Activated T-cell treated with anti-CD3 and anti-CD28 coated beads for 48 hours (primary cell): ENCODE measurements at regions not wholly inside any gene's neighbourhood (a gene's known extent, or its start where the extent isn't known, plus 50 kb on each side); places are given as distances from the start of the nearest gene placed in this dataset.

Source experiments
- DNase-seq: peaks from one replicate; pipeline ENCODE4 v3.0.0-alpha.2; 2020; ENCODE audit warnings: low read depth

GRCh38 chr3:102084006-102084405 is 234.7 kb downstream of the NFKBIZ start:
- no peak for DNase-seq

DNA sequence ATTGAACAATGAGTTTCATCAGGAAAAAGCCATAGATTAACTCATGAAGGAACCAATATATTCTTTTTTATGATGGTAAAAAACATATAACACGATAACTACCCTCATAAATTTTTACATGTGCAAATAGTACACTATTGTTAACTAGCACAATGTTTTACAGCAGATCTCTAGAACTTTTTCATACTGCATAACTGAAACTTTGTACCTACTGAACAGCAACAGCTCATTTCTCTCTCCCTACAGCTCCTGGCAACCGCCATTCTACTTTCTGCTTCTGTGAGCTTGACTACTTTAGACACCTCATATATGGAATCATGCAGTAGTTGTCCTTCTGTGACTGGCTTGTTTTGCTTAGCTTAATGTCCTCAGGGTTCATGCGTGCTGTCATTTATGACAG is 235.4 kb downstream of the NFKBIZ start:
- DNase-seq: no peak

- no peak for DNase-seq
These were observed 236.3 kb downstream of the NFKBIZ start for GRCh38 chr3:102085431-102086176.

DNA sequence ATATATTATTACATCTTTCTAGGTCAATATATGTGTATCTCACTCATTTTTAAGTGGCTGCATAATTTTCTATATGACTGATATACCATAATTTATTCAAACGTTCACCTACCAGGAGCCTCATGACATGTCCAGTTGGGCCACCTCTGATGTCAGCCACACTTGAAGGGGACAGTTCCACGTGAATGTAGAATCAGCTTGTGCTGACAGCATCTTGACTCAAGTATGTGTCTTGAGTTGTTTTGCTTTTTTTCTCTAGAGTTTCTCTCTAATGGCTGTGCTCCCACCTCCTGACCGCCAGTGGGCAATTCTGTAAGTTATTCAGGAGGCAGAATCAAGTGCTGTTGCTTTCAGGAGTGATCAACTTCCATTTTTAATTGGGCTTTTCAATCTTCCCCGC is 237.9 kb downstream of the NFKBIZ start:
- no peak for DNase-seq

- DNase-seq: no peak
These were observed 239.9 kb downstream of the NFKBIZ start for GRCh38 chr3:102089239-102089638.

DNA sequence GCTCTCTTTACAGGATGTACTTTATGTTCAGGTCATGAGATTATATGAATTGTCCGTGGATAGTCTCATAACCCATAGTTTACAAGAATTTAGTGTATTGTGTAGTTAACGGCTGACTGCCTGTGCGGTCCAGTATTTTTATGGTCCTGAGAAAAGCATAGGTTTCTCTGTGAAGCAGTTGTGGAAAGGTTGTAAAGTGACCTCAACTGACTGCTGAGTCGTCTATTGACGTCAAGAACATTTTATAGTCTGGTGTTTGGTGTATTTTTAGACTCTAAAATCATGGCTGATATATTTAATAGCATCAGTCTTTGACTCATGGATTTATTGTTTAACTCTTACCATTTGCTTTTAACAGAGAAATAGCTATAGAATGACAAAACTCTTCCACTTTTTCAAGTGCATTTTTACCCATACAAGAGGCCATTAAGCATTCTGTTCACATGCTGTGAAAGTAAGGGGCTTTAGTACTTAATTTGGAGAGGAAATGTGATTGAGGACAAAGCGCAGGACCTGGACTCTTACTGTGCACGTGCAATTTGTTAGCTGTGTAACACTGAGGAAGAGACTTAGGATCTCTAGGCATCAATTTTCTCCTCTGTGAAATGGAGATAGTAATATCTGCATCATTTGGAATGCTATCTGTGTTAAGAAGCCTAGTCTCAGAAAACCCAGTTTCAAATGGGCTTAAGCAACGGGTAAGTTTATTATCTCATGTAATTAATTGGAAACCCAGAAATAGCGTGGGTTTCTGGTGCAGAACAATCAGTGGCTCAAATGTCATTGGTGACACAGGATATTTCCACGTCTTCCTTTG is 240.8 kb downstream of the NFKBIZ start:
- DNase-seq: no peak

- no peak for DNase-seq
These were observed 241.4 kb downstream of the NFKBIZ start for GRCh38 chr3:102090721-102091045.

DNA sequence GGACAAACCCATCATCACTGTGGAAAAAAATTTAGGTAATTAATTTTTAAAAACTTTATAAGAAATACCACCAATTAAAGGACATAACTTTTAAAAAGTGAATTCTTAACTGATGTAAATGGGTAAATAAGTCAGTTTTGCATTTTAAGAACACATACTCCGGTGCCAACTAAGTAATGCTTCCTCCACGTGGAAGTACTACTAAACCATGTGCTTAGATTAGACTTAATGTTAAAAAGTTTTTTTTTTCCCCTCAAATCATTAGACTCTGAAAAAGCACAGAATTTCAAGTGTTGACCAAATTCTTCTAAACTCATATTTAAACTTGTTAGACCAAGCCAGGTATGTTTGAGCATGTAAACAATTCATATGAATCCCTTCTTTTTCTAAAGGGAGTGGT is 242.0 kb downstream of the NFKBIZ start:
- DNase-seq: no peak

- no peak for DNase-seq
These were observed 243.5 kb downstream of the NFKBIZ start for GRCh38 chr3:102092617-102093466.

- DNase-seq: no peak
These were observed 245.2 kb downstream of the NFKBIZ start for GRCh38 chr3:102094506-102094905.

- DNase-seq: no peak
These were observed 246.1 kb downstream of the NFKBIZ start for GRCh38 chr3:102095383-102095782.

DNA sequence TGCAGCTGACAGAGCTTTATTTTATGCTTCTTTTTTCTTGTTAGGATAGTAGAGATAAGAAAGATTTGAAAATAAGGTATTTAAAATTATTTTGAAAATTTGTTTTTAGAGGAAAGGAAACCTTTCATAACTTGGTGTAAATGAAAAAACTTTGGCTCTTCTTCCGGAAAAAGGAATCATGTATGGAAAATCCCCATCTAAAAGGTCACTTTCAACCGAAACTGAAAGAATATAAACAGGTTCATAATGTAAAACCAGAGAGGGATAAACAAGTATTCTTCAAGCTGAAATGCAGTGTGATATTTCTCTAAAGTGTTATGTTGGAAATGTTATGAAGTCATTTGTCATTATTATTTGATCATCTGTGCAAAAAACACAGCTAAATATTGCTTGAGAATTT is 246.8 kb downstream of the NFKBIZ start:
- DNase-seq: no peak

GRCh38 chr3:102098130-102098885 is 249.0 kb downstream of the NFKBIZ start:
- DNase-seq: no peak

DNA sequence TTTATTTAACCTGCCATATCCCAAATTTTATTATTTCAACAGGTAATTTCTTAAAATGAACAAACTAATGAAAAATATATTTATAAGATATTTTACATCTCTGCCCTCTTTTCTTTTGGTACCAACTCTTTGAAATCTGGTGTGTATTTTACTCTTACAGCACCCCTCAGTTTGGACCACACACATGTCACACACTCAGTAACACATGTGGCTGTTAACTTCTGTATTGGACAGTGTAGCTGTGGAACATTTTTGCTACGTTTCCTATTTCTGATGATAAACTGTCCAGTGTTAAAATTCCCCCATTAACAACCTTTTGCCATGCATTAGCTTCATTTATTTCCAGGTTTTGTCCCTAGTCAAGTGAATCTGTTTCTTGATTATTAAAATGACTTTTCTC is 250.6 kb downstream of the NFKBIZ start:
- no peak for DNase-seq

- DNase-seq: no peak
These were observed 253.1 kb downstream of the NFKBIZ start for GRCh38 chr3:102102394-102102793.

DNA sequence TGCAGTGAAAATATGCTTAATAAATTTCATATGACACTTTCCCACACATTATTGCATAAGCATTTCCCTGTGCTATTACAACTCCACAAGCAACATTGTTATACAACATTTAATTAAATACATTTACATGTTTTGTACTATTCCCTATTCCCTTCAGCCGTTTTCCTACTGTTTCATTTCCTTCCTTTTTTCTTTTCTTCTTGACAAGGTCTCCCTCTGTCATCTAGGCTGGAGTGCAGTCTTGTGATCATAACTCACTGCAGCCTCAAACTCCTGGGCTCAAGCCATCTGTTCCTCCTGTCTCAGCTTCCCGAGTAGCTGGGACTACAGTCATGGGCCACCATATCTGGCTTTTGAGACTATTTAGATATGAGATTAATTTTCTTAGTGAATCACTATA is 254.7 kb downstream of the NFKBIZ start:
- no peak for DNase-seq

DNA sequence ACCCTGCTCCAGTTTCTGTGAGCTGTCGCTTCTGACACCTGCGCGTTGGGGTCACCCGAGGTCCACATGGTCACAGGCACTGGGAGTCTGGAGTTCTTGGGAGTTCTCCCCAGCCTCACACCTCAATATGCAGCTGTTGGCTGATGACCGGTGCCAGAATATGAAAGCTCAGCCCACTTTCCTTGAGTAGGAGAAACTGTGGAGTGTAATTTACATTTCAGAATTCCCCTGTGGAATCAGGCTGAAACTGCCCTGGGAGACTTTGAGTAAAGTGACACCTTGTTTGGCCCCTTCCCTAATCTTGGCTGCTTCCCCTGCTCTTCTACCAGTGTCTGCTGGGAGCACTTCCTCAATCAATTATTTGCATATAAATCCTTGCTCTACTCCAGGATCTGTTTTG is 255.9 kb downstream of the NFKBIZ start:
- no peak for DNase-seq

DNA sequence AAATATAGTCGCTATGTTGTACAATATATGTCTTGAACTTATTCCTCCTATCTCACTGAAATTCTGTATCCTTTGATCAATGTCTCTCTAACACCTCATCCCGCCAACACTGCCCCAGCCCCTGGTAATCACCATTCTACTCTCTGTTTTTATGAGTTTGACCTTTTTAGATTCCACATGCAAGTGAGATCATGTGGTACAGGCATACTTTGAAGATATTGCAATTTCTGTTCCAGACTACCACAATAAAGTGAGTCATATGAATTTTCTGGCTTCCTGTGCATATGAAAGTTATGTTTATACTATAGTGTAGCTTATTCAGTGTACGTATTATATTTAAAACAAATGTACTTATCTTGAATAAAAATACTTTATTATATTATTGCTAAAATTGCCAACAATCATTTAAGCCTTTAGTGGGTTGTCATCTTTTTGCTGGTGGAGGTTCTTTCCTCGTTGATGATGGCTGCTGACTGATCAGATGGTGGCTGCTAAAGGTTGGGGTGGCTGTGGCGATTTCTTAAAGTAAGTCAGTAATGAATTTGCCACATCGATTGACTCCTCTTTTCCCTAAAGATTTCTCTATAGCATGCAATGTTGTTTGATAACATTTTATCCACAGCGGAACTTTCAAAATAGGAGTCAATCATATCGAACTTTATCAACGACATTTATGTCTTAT is 257.2 kb downstream of the NFKBIZ start:
- DNase-seq: no peak

DNA sequence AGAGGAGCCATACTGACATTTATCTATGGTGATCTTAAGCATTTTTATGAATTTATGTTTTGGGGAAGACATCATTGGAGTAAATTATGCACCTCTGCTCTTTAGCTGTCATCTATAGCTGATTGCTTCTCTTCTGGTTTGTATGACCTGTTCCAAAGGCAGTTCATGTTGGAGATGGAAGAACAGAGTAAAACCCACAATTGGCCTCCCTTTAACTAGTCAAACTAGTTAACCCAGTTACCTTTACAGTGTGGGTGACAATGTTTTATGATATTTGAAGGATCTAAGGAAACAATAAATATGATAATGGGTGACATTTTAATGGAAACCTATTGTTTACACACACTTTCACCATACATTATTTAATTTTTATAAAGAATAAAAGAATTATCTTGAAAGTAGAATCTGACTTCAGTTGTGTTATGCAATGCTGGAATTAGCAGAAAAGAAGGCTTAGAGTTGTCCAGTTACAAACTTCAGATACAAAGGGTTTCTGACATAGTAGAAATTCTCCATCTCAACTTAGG is 263.5 kb downstream of the NFKBIZ start:
- DNase-seq: no peak

DNA sequence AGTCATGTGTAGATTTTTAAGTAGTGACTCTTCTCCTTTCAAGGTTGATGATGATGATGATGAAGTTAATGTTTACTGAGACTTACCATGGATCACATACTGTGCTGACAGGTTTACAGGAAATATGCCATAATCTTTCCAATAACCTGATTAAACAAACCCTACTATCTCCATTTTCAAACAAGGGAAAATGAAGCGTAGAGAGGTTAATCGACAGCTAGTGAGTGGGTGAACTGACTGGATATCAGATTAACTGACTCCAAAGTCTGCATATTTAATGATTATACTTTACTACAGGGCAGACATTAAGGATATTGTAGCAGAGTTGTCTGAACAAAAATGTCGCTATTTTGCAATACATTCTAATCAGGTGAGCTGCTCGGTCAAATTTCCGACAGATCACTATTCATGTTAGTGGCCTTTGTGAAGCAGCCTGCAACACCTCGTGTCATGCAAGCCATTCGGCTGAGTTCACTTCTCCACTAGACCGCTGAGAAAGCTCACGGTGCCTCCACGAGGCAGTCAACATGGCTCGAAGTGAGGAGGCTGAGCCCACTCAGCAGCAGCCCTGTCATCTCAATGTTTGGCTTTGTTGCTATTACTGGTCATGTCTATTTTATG is 264.2 kb downstream of the NFKBIZ start:
- no peak for DNase-seq
